ENCODE measurements at regions not wholly inside any gene's neighbourhood (a gene's known extent, or its start where the extent isn't known, plus 50 kb on each side); places are given as distances from the start of the nearest gene placed in this dataset.
A peak's percentile ranks its signal among the peaks of the same experiment; 100 is the strongest.

DNA sequence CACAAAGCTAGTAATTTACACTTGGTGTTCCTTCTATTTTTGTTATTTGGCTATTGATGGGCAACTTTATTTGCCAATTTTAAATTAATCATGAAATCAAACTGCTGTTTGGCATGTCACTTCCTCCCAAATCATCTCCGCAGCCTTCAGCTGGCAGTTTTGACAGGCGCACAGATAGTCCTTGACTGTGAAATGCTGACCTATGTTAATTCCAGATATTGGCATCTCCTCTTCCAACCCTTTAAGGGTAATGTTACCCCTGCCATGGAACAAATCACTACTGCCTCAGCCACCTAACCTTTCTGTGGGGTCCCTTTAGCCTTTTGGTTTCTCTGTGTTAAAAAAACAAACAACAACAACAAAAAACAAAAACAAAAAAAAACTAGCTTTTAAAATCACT, 182.4 kb upstream of the TANK start:
- no peak overlapping the region for H3K4me3 ChIP-seq (ENCODE audit: low read length in 2 of 2)
- H3K4me1 ChIP-seq (ENCODE audit: control insufficient read depth in 2 of 2, insufficient read depth in 2 of 2, low read length in 2 of 2) = no peaks in the 10 kb centered on the region
- H3K9me3 ChIP-seq (ENCODE audit: control insufficient read depth in 2 of 2, insufficient read depth in 1 of 2, low read length in 1 of 2) = no peaks in the 10 kb centered on the region
- WGBS = 100% methylated on average over 2 of the region's 2 CpGs
- no peaks in the 10 kb centered on the region for H3K36me3 ChIP-seq (ENCODE audit: control insufficient read depth in 2 of 2, insufficient read depth in 2 of 2, low read length in 1 of 2)
- H3K27ac ChIP-seq (ENCODE audit: low read depth in 1 of 2, low read length in 1 of 2) = no peak overlapping the region
- H3K27me3 ChIP-seq (ENCODE audit: control insufficient read depth in 2 of 2, insufficient read depth in 1 of 2, low read length in 1 of 2) = no peaks in the 10 kb centered on the region
- DNase-seq (ENCODE audit: low read depth in 6 of 9, low spot score in 9 of 9) = no peak

DNA sequence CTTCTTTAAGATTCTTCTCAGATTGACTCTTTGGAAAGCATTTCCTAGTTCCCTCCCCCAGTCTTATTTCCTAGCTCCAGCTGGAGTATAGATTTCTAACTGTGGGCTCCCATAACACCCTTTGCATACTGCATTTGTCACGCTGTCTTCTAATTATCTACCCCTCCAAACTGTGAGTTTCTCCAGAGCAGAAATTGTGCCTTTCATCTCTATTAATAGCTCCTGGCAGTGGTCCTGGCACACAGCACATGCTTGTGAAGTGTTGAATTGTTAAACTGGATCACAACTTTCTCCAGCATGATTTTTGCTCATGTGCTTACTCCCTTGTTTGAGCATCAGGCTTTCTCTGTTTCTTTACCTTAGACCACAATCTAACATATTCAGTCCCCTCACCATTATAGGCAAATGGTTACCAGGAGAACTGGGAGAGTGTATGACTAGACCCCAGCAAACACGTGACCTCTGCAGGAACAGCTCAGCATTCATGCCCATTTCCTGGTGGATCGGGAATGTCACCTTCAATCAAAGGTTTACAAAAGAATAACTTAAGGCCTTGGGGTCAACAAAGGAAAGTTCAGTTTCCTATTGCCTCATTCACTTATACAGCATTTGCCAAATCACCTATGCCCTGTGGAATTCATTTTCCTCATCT, 175.7 kb upstream of the TANK start:
- WGBS = 95% methylated on average over 3 of the region's 3 CpGs
- DNase-seq (ENCODE audit: low read depth in 6 of 9, low spot score in 9 of 9) = no peak
- H3K4me1 ChIP-seq (ENCODE audit: control insufficient read depth in 2 of 2, insufficient read depth in 2 of 2, low read length in 2 of 2) = no peaks in the 10 kb centered on the region
- no peaks in the 10 kb centered on the region for H3K36me3 ChIP-seq (ENCODE audit: control insufficient read depth in 2 of 2, insufficient read depth in 2 of 2, low read length in 1 of 2)
- H3K27ac ChIP-seq (ENCODE audit: low read depth in 1 of 2, low read length in 1 of 2) = no peak overlapping the region
- H3K27me3 ChIP-seq (ENCODE audit: control insufficient read depth in 2 of 2, insufficient read depth in 1 of 2, low read length in 1 of 2) = no peaks in the 10 kb centered on the region
- no peak overlapping the region for H3K4me3 ChIP-seq (ENCODE audit: low read length in 2 of 2)
- no peaks in the 10 kb centered on the region for H3K9me3 ChIP-seq (ENCODE audit: control insufficient read depth in 2 of 2, insufficient read depth in 1 of 2, low read length in 1 of 2)

DNA sequence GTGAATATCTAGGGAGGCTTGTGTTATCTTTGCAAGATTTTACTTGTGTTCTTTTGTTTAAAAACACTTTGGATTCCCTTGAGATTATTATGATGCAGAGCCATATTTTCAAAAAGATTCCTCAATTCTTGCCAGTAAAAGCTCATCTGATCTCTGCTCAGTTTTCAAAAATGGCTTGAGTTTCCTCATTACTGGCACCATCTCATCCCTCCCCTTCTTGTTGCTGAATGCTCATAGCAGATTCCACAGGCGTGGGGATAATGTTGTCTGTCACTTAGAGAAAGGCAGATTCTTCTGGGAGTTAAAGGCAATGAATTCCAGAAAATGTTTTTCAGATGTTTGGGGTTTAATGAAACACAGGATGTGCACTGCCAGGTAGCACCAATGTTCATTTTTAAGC, 170.4 kb upstream of the TANK start:
- H3K27ac ChIP-seq (ENCODE audit: low read depth in 1 of 2, low read length in 1 of 2) = no peak overlapping the region
- 96% methylated on average over 1 of the region's 1 CpG for WGBS
- H3K4me1 ChIP-seq (ENCODE audit: control insufficient read depth in 2 of 2, insufficient read depth in 2 of 2, low read length in 2 of 2) = peaks cover 0 to 3% of the 10 kb centered on the region in 2 donors
- no peaks in the 10 kb centered on the region for H3K9me3 ChIP-seq (ENCODE audit: control insufficient read depth in 2 of 2, insufficient read depth in 1 of 2, low read length in 1 of 2)
- H3K4me3 ChIP-seq (ENCODE audit: low read length in 2 of 2) = no peak overlapping the region
- DNase-seq (ENCODE audit: low read depth in 6 of 9, low spot score in 9 of 9) = no peak
- no peaks in the 10 kb centered on the region for H3K36me3 ChIP-seq (ENCODE audit: control insufficient read depth in 2 of 2, insufficient read depth in 2 of 2, low read length in 1 of 2)
- H3K27me3 ChIP-seq (ENCODE audit: control insufficient read depth in 2 of 2, insufficient read depth in 1 of 2, low read length in 1 of 2) = no peaks in the 10 kb centered on the region

DNA sequence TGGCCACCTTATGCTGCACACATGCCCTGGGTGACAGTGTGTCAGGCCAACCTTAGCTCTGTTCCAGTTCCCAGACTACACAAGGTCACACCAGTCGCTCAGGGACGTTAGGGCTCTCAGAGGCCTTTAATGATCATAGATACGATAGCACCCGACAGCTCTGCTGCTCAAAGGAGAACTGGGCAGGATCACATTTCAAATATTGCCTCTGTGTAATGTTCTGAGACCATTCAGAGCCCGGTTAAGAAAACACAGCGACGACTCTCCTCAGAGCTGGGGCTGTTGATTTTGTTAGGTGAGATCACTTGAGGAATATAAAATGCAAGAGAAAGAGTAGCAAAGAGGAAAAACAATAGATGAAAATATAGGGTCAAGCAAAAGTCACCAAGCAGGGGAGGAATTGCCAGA, 166.6 kb upstream of the TANK start:
- 95% methylated on average over 7 of the region's 7 CpGs for WGBS
- no peak for DNase-seq (ENCODE audit: low read depth in 6 of 9, low spot score in 9 of 9)
- no peak overlapping the region for H3K27ac ChIP-seq (ENCODE audit: low read depth in 1 of 2, low read length in 1 of 2)
- H3K4me1 ChIP-seq (ENCODE audit: control insufficient read depth in 2 of 2, insufficient read depth in 2 of 2, low read length in 2 of 2) = peaks cover 0 to 3% of the 10 kb centered on the region in 2 donors
- no peaks in the 10 kb centered on the region for H3K36me3 ChIP-seq (ENCODE audit: control insufficient read depth in 2 of 2, insufficient read depth in 2 of 2, low read length in 1 of 2)
- H3K9me3 ChIP-seq (ENCODE audit: control insufficient read depth in 2 of 2, insufficient read depth in 1 of 2, low read length in 1 of 2) = no peaks in the 10 kb centered on the region
- no peaks in the 10 kb centered on the region for H3K27me3 ChIP-seq (ENCODE audit: control insufficient read depth in 2 of 2, insufficient read depth in 1 of 2, low read length in 1 of 2)
- no peak overlapping the region for H3K4me3 ChIP-seq (ENCODE audit: low read length in 2 of 2)

DNA sequence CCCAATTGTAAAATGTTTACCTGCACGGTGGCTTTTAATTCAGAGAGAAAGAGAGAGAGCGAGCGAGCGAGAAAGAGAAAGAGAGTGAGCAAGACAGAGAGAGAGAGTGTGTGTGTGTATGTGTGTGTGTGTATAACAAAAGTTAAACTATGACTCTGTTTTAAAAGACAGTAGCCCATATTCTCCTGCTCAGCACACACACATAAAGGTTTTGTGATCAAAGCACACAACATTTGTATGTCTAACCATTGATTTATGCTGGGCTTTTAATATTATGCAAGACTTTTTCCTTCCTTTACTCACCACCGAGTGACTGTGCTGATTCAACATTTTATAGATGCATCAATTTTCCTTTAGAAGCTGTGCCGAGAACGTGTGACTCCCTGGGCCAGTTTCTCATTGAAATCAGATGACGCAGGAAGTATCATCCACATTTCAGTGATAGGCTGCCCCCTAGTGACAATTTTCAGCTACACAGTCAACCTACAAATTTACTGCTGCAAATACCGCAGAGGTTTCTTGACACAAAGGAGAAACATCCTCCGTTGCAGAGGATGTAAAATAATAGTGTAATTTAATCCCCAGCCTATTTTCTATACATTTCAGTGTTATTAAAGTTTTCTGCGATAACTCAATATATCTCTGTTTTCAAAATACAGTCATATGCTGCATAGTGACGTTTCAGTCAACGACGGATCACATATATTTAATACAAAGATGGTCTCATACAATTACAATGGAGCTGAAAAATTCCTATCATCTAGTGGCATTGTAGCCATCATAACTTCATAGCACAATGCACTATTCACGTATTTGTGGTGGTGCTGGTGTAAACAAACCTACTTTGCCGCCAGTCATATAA, 165.9 kb upstream of the TANK start:
- Histone ChIP-seq H3K36me3 (ENCODE audit: control insufficient read depth in 2 of 2, insufficient read depth in 2 of 2, low read length in 1 of 2) (no peaks in the 10 kb centered on the region), H3K27me3 (ENCODE audit: control insufficient read depth in 2 of 2, insufficient read depth in 1 of 2, low read length in 1 of 2) (no peaks in the 10 kb centered on the region), H3K27ac (ENCODE audit: low read depth in 1 of 2, low read length in 1 of 2) (no peak overlapping the region), H3K4me3 (ENCODE audit: low read length in 2 of 2) (no peak overlapping the region), H3K9me3 (ENCODE audit: control insufficient read depth in 2 of 2, insufficient read depth in 1 of 2, low read length in 1 of 2) (no peaks in the 10 kb centered on the region), H3K4me1 (ENCODE audit: control insufficient read depth in 2 of 2, insufficient read depth in 2 of 2, low read length in 2 of 2) (peaks cover 0 to 3% of the 10 kb centered on the region in 2 donors)
- DNase-seq (ENCODE audit: low read depth in 6 of 9, low spot score in 9 of 9) = peak; percentile 48 to 88 (median 77)
- 51% methylated on average over 16 of the region's 16 CpGs for WGBS

DNA sequence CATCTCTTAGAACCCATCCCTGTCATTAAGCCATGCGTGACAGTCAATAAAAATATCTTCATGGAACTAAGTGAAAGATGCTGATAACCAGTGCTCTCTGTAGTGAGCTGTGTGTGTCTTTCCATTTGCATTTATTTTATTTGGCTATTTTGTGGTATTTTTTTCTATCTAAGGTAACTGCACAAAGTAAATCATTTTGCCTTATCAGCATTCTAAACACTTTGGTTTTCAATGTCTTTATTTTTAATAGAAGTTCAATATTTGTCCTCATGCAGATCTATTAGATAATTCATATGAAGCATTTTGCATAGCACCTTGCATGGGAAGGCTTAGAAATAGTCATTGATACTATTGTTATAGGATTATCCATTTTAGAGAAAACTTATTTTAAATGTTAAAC, 163.6 kb upstream of the TANK start:
- no peaks in the 10 kb centered on the region for H3K27me3 ChIP-seq (ENCODE audit: control insufficient read depth in 2 of 2, insufficient read depth in 1 of 2, low read length in 1 of 2)
- H3K36me3 ChIP-seq (ENCODE audit: control insufficient read depth in 2 of 2, insufficient read depth in 2 of 2, low read length in 1 of 2) = no peaks in the 10 kb centered on the region
- DNase-seq (ENCODE audit: low read depth in 6 of 9, low spot score in 9 of 9) = no peak
- no peak overlapping the region for H3K4me3 ChIP-seq (ENCODE audit: low read length in 2 of 2)
- no peak overlapping the region for H3K27ac ChIP-seq (ENCODE audit: low read depth in 1 of 2, low read length in 1 of 2)
- peaks cover 0 to 3% of the 10 kb centered on the region in 2 donors for H3K4me1 ChIP-seq (ENCODE audit: control insufficient read depth in 2 of 2, insufficient read depth in 2 of 2, low read length in 2 of 2)
- 99% methylated on average over 1 of the region's 1 CpG for WGBS
- no peaks in the 10 kb centered on the region for H3K9me3 ChIP-seq (ENCODE audit: control insufficient read depth in 2 of 2, insufficient read depth in 1 of 2, low read length in 1 of 2)

DNA sequence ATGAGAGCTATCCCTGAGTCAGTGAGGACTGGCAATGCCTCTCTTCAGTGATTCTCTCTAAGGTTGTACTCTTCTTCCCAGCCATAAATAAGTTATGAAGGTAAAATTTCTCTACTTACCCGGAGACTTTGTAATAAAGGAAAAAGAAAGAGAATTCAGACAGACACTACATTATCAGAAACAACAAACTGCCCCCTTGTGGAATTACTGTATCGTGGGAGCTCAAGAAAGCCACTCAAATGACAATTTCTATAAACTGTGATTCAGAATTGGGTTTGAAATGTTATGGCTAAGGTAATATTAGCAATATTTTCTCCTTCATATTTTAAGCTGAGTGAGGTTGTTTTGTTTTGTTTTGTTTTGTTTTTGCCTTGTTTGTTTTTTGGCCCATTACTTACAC, 155.8 kb upstream of the TANK start:
- Histone ChIP-seq H3K27ac (ENCODE audit: low read depth in 1 of 2, low read length in 1 of 2) (no peak overlapping the region), H3K4me3 (ENCODE audit: low read length in 2 of 2) (no peak overlapping the region), H3K27me3 (ENCODE audit: control insufficient read depth in 2 of 2, insufficient read depth in 1 of 2, low read length in 1 of 2) (no peaks in the 10 kb centered on the region), H3K9me3 (ENCODE audit: control insufficient read depth in 2 of 2, insufficient read depth in 1 of 2, low read length in 1 of 2) (no peaks in the 10 kb centered on the region), H3K4me1 (ENCODE audit: control insufficient read depth in 2 of 2, insufficient read depth in 2 of 2, low read length in 2 of 2) (no peaks in the 10 kb centered on the region), H3K36me3 (ENCODE audit: control insufficient read depth in 2 of 2, insufficient read depth in 2 of 2, low read length in 1 of 2) (no peaks in the 10 kb centered on the region)
- WGBS = 86% methylated on average over 2 of the region's 2 CpGs
- no peak for DNase-seq (ENCODE audit: low read depth in 6 of 9, low spot score in 9 of 9)

DNA sequence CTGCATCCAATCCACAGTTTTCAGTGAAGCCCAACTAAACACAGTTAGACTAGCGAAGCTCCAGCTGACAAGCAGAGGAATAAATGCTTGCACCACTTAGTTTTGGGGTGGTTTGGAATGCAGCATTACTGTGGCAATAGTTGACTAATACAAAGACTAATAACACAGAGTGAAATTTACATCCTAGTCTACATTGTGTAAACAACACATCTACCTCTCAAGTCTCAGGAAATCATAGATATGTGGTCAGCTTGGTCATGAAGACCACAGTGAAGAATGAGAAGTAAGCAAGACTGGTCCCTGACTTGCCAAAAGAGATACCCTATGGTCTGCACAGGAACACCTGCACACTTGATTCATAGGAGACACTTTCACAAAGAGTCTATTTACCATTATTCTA, 155.1 kb upstream of the TANK start:
- H3K27ac ChIP-seq (ENCODE audit: low read depth in 1 of 2, low read length in 1 of 2) = no peak overlapping the region
- DNase-seq (ENCODE audit: low read depth in 6 of 9, low spot score in 9 of 9) = no peak
- no peak overlapping the region for H3K4me3 ChIP-seq (ENCODE audit: low read length in 2 of 2)
- 0% methylated on average over 1 of the region's 1 CpG for WGBS
- no peaks in the 10 kb centered on the region for H3K4me1 ChIP-seq (ENCODE audit: control insufficient read depth in 2 of 2, insufficient read depth in 2 of 2, low read length in 2 of 2)
- no peaks in the 10 kb centered on the region for H3K36me3 ChIP-seq (ENCODE audit: control insufficient read depth in 2 of 2, insufficient read depth in 2 of 2, low read length in 1 of 2)
- H3K27me3 ChIP-seq (ENCODE audit: control insufficient read depth in 2 of 2, insufficient read depth in 1 of 2, low read length in 1 of 2) = no peaks in the 10 kb centered on the region
- H3K9me3 ChIP-seq (ENCODE audit: control insufficient read depth in 2 of 2, insufficient read depth in 1 of 2, low read length in 1 of 2) = no peaks in the 10 kb centered on the region

DNA sequence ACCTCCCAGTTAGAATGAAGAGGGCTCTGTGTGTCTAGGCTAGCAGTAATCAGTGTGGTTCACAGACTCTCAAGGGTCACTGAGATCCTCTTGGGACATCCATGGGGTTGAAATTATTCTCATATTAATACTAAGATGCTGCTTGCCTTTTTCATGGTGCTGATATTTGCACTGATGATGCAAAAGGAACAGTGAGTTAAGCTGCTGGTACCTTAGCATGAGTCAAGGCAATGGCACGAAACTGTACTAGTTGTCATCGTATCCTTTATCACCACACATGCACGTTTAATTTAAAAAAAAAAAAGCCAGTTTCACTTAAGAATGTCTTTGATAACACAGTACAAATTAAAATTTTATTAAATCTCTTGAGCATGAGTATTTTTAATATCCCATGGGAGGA, 151.9 kb upstream of the TANK start:
- no peak for DNase-seq (ENCODE audit: low read depth in 6 of 9, low spot score in 9 of 9)
- 96% methylated on average over 3 of the region's 3 CpGs for WGBS
- Histone ChIP-seq H3K36me3 (ENCODE audit: control insufficient read depth in 2 of 2, insufficient read depth in 2 of 2, low read length in 1 of 2) (no peaks in the 10 kb centered on the region), H3K27ac (ENCODE audit: low read depth in 1 of 2, low read length in 1 of 2) (no peak overlapping the region), H3K9me3 (ENCODE audit: control insufficient read depth in 2 of 2, insufficient read depth in 1 of 2, low read length in 1 of 2) (no peaks in the 10 kb centered on the region), H3K4me3 (ENCODE audit: low read length in 2 of 2) (no peak overlapping the region), H3K4me1 (ENCODE audit: control insufficient read depth in 2 of 2, insufficient read depth in 2 of 2, low read length in 2 of 2) (no peaks in the 10 kb centered on the region), H3K27me3 (ENCODE audit: control insufficient read depth in 2 of 2, insufficient read depth in 1 of 2, low read length in 1 of 2) (no peaks in the 10 kb centered on the region)

Measured in thymus (tissue), 11 donors.